Neural progenitor cell (in vitro differentiated cells): ENCODE measurements at regions not wholly inside any gene's neighbourhood (a gene's known extent, or its start where the extent isn't known, plus 50 kb on each side); places are given as distances from the start of the nearest gene placed in this dataset.
A peak's percentile ranks its signal among the peaks of the same experiment; 100 is the strongest.

ENCODE experiments used
- EZH2 ChIP-seq: fragments of 200-600 bp; sonication (generic); IDR thresholded peaks from 2 replicates; pipeline ENCODE4 v1.6.1; 2017; ENCODE audit warnings: antibody characterized with exemption, mild to moderate bottlenecking, moderate library complexity
- EZH2phosphoT487 ChIP-seq: fragments of 200-600 bp; sonication (generic); IDR thresholded peaks from 2 replicates; pipeline ENCODE4 v1.6.1; 2017; ENCODE audit warnings: antibody characterized with exemption
- TF ChIP-seq, protein P1 (sequence below): fragments of 200-600 bp; sonication (generic); IDR thresholded peaks from 2 replicates; pipeline ENCODE4 v1.5.1; 2017; ENCODE audit warnings: antibody characterized with exemption, mild to moderate bottlenecking

DNA sequence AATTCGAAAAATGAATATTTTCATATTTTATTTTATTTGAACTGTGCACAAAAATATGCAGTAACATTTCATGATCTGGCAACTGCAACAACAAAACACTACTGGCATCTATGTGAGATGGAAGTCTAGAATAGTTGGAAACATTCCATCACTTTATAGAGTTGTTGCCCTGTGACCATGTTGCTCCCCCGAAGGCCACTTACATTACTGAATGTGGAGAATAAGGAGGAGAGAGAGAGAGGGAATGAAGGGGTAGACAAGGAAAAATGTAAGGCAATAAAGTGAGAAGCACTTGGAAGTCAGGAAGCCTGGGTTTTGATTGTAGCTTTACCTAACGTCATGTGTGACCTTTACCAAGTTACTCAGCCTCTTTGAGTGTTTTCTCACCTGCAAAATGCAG is 437.2 kb upstream of the EDIL3 start:
- TF ChIP-seq EZH2phosphoT487 (no peak), EZH2 (no peak)
- TF ChIP-seq, protein P1, sequence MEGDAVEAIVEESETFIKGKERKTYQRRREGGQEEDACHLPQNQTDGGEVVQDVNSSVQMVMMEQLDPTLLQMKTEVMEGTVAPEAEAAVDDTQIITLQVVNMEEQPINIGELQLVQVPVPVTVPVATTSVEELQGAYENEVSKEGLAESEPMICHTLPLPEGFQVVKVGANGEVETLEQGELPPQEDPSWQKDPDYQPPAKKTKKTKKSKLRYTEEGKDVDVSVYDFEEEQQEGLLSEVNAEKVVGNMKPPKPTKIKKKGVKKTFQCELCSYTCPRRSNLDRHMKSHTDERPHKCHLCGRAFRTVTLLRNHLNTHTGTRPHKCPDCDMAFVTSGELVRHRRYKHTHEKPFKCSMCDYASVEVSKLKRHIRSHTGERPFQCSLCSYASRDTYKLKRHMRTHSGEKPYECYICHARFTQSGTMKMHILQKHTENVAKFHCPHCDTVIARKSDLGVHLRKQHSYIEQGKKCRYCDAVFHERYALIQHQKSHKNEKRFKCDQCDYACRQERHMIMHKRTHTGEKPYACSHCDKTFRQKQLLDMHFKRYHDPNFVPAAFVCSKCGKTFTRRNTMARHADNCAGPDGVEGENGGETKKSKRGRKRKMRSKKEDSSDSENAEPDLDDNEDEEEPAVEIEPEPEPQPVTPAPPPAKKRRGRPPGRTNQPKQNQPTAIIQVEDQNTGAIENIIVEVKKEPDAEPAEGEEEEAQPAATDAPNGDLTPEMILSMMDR, result peak; percentile 5
